HG03469 (cell line): ENCODE measurements at regions not wholly inside any gene's neighbourhood (a gene's known extent, or its start where the extent isn't known, plus 50 kb on each side); places are given as distances from the start of the nearest gene placed in this dataset.

Source experiments
- ATAC-seq: cut with Tn5 transposase; IDR thresholded peaks from one replicate; pipeline ENCODE4 v1.9.1; 2021; ENCODE audit warnings: mild to moderate bottlenecking, moderate library complexity, moderate number of reproducible peaks; ENCODE audit not compliant: unreplicated experiment

DNA sequence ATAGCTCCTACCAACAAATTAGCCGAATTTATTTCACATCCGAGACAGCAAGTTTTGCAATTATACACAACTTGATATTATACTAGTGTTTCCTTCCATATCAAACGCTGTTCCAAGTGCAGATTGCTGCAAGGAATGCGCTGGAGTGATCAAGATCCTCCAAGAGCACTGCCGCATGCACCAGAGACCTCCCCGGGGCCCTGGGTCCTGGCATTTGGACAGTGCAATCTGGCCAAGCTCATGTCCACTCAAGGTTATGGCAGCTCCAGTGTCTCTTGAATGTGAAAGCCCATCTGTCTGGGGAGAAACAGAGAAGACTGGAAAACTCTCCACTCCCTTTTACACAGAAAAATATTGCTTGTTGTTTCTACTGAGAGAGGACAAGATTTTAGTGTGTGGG lies 111.9 kb downstream of the HSPH1 start:
- no peak for ATAC-seq

DNA sequence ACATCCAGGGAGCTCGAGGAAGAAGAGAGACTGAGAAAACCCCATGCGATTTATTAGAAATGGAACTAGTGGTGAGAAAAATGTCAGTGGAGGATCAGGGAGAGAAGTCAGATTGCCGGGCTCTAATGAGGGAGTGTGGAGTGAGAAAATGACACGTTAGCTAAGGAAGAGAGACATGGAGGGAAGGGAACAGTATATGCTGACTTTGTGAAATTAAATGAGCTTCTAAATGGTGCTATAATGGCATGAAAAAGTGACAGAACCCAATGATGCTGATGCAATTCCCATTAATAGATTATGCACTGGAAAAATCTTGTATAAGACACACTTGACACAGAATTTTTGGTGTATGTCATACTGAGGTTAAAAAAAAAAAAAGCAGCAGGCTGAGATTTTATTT lies 112.6 kb downstream of the HSPH1 start:
- no peak for ATAC-seq

DNA sequence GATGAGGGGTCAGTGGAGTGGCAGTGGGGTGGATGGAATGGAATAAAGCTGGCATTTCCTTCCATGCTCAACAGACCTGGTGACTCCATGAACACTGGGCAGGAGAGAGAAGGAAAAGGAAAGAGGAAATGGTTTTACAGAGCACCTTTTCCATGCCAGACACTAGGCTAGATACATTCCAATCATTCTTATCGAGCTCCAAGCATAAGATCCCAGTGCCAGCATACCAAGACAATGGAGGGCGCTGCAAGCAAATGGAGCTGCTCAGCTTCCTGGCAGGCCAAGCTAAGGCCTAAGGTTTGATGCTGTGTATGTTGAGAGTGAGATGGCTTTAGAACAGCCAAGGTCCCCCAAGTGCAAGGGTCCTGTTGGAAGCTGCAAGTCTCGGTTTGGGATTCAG lies 113.2 kb downstream of the HSPH1 start:
- no peak for ATAC-seq

DNA sequence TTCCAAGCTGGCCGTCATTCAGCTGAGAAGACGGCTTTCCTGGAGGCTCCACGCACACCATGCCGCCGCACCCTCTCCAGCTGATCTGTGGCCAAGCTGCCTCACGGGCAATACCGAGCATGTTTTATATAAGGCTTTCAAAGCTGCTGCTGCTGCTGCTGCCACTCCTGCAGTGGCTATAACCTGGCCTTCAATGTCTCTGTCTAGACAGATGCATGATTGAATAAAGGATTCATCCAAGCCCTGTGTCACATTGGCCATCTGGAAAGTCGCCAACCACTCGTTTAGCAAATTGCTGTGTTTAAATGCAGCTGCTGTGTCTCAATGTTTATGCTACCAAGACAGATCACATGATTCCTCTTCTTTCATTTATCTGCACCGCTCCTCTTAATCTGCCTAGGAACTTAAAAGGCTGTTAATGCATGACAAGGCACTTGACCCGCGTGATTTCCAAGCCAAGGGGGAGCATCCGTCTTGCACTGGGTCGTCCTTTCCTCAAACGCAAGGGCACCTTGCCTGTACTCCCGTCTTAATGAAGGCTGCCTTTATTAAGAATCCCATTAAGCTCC lies 114.3 kb downstream of the TEX26 start:
- no peak for ATAC-seq

DNA sequence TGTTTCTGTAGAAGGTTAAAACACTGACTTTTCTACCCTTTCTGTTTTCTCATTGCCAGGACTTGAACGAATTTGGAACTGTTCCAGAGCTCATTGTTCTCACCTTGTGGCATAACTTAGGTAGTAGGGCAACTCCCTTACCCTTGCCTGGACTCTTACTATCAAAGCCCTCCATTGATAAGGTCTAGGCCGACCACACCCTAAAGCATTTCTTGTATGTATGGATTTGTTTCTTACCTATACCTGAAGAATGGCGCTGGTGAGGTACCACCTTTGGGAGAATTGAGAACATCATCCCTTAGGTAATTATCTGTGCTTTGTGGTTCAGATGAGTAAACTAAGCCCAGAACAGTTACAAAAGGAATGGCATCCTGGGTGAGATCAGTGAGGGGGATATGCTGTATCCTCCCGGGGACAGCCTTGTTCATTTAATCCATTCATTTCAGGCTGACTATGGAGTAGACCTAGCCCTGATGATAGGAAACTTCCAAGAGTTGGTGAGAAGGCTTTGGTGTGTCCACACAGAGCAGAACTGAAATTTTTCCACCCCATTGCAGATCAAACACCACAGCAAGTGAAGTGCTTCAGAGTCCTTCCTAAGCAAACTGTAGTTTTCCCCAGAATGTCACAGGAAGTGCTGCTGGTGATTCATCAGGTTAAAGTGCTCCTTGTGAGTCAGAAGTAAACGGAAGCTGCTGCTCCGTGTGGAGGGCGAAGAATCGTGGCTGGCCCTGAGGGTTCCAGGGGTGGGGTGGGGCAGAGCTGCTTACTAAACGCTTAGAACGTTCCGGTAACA lies 113.0 kb downstream of the TEX26 start:
- no peak for ATAC-seq

- ATAC-seq = peak; percentile 58
Measured at GRCh38 chr13:31044364-31045285, 112.2 kb downstream of the TEX26 start.

GRCh38 chr13:31043957-31044356 lies 111.5 kb downstream of the TEX26 start:
- no peak for ATAC-seq

- ATAC-seq = no peak
Measured at GRCh38 chr13:31042481-31043165, 110.2 kb downstream of the TEX26 start.

DNA sequence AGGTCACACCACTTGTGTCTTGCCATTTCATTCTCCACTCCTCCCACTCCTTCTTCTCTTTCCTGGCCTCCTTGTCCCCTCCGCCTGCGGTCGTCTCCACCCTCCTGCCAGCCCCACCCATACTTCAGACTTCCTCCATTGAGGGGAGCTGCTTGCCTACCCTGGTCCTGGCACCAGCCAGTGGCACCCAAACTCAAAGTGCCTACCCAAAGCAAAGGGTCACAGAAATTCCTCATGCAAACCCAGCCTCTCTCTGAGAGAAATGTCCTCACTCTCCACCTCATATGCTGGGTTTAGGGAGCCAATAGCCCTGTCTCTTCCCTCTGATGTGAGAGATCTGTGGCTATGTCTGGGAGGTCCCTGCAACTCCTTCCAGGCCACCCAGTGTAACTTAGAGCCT lies 109.6 kb downstream of the TEX26 start:
- no peak for ATAC-seq

DNA sequence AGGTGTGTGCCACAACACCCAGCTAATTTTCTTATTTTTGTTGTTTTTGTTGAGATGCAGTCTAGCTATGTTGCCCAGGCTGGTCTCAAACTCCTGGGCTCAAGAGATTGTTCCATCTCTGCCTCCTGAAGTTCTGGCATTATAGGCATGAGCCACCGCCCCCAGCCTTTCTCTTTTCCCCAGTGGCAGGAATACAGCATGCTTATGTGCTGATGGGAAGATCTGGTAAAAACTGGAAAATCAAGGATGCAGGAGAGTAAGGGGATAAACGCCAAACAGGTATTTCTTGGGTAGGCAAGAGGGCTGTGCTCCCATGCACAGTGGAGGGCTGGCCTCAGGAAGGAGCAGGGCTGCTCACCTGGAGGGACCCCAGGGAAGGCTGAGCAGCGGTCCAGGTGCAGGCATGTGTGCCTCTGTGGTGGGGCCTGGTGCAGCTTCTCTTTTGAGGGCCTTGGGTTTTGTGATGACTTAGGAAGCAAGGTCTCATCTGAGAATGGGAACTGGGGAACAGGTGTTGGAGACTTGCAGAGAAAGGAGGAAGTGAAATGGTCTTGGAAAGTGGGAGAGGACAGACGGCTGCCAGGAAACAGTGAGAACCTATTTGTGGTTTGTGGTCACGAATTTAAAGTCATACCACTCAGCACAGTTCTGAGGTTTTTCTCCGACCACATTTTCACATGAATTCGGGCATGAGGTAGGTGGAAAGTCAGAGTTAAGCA lies 106.5 kb downstream of the TEX26 start:
- ATAC-seq = peak; percentile 71

DNA sequence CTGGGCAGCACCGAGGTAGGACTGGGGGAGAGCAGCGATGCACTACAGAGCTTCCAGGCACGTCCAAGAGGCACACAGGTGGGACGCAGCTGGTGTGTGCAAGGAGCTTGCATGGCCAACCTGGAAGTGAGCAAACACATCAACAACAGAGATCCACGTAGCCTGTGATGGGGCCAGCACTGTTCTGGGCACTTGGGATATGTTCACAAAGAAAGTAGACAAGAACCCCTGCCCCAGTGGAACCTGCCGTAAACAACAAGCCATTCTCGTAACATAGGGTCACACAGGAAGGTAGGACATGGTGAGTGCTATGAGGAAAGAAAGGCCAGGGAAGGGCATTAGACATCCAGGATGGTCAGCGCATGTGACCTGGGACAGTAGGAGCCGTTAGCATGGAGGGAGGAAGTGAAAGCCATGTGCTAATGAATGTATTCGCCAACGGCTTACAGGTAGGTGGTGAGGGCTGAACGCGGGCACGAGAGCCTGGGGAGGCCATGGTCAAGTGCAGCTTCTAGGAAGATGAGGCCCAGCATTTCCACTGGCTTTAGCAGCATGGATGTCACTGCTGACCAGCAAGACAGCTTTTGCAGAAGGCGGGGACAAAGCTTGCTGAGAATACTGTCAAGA lies 105.5 kb downstream of the TEX26 start:
- no peak for ATAC-seq

DNA sequence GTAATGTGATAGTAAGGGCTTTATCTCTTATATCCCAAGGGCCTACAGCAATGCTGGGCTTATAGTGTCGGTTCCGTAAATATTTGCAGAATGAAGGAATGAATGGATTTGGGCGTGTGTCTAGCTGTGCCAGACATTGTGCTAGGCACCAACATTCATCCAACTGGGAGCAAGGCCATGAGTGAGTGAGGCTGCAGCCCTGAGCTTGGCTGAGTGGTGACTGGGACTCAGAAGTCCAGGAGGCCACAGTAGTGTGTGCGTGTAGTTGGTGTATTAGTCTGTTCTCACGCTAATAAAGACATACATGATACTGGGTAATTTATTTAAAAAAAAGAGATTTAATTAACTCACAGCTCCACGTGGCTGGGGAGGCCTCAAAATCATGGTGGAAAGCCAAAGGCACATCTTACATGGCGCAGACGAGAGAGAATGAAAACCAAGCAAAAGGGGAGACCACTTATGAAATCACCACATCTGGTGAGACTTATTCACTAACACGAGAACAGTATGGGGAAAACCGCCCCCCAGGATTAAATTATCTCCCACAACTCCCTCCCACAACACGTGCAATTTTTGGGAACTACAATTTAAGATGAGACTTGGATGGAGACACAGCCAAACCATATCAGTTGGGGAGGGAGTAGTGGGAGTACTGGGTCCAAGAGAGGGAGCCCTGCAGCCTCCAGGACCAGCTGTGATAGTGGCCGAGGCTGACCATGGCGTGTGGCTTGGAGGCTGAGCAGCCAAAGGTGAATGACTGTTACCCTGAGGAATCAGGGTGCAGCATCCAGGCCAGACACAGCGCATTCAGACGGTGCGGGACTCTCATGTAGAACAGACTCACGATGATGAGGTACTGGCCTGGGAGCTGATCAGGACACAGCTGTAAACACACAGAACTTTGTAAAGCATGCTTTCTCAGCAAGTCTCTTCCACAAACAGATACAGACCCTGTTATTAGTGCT lies 104.6 kb downstream of the TEX26 start:
- ATAC-seq = no peak

GRCh38 chr13:31035185-31035965 lies 102.9 kb downstream of the TEX26 start:
- no peak for ATAC-seq

DNA sequence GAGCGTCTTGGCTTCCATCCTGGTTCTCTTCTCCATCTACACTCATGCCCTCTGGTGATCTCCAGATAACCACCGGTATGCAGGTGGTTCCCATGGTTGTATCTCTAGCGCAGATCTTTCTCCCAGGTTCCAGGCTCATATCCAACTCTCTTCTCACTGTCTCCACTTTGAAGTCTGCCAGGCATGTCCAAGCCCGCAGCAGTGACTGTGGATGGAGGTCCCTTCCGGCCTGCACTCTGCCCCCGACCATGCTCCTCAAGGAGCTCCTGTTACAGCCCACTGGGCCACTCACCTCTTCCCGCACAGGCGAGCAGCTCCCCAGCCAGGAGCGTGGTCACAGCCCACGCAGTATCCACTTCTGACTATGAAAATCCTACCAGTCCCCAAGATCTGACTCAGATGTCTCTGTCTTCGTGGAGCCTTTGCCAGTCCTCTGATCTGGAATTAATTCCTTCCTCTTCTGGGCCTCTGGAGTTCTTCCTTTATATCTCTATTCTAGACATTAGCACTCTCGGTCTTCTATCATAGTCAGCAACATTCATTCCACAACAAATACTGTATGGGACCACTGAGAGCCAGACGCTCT lies 100.2 kb downstream of the TEX26 start:
- ATAC-seq = no peak

GRCh38 chr13:31031482-31031881 lies 99.0 kb downstream of the TEX26 start:
- no peak for ATAC-seq

- ATAC-seq = no peak
Measured at GRCh38 chr13:31029102-31029501, 96.6 kb downstream of the TEX26 start.

- ATAC-seq = no peak
Measured at GRCh38 chr13:31027136-31027535, 94.7 kb downstream of the TEX26 start.
